Mesendoderm (in vitro differentiated cells): ENCODE measurements at regions not wholly inside any gene's neighbourhood (a gene's known extent, or its start where the extent isn't known, plus 50 kb on each side); places are given as distances from the start of the nearest gene placed in this dataset.

Experiments used
- DNase-seq: peaks from one replicate; pipeline ENCODE4 v3.0.0; 2013
- H2AK5ac ChIP-seq: 2 replicates; pipeline ENCODE4 v1.6.1; 2013; ENCODE audit warnings: low read length, inconsistent platforms
- H2BK120ac ChIP-seq: 2 replicates; pipeline ENCODE4 v1.6.1; 2013; ENCODE audit warnings: low read depth, mild to moderate bottlenecking, low read length, moderate library complexity, mixed read lengths
- H2BK15ac ChIP-seq: replicated peaks from 2 replicates; pipeline ENCODE4 v1.6.1; 2013; ENCODE audit warnings: low read depth, mild to moderate bottlenecking, moderate library complexity
- H2BK5ac ChIP-seq: 2 replicates; pipeline ENCODE4 v1.6.1; 2013; ENCODE audit warnings: low read length, inconsistent platforms
- H3K18ac ChIP-seq: 2 replicates; pipeline ENCODE4 v1.6.1; 2013; ENCODE audit warnings: mild to moderate bottlenecking, low read length, mixed read lengths
- H3K23ac ChIP-seq: one replicate; pipeline ENCODE4 v1.6.1; 2013; ENCODE audit warnings: low read length
- H3K27ac ChIP-seq: 2 replicates; pipeline ENCODE4 v1.5.1; 2013; ENCODE audit warnings: low read depth, mild to moderate bottlenecking, inconsistent platforms, low read length, moderate library complexity
- H3K27me3 ChIP-seq: 2 replicates; pipeline ENCODE4 v1.6.1; 2013; ENCODE audit warnings: low read length, control low read depth, mild to moderate bottlenecking, inconsistent platforms; ENCODE audit not compliant: insufficient read depth, poor library complexity
- H3K36me3 ChIP-seq: 2 replicates; pipeline ENCODE4 v1.6.1; 2013; ENCODE audit warnings: low read length, inconsistent platforms; ENCODE audit not compliant: control insufficient read depth, insufficient read depth
- H3K4ac ChIP-seq: one replicate; pipeline ENCODE4 v1.6.1; 2013; ENCODE audit warnings: low read depth, mild to moderate bottlenecking, low read length, moderate library complexity
- H3K4me1 ChIP-seq: 2 replicates; pipeline ENCODE4 v1.6.1; 2013; ENCODE audit warnings: low read depth, low read length, inconsistent platforms; ENCODE audit not compliant: control insufficient read depth
- H3K4me2 ChIP-seq: 2 replicates; pipeline ENCODE4 v1.6.1; 2013; ENCODE audit warnings: low read length
- H3K4me3 ChIP-seq: 2 replicates; pipeline ENCODE4 v1.5.1; 2013; ENCODE audit warnings: mild to moderate bottlenecking, low read length
- H3K56ac ChIP-seq: one replicate; pipeline ENCODE4 v1.6.1; 2013; ENCODE audit warnings: low read length
- H3K79me1 ChIP-seq: 2 replicates; pipeline ENCODE4 v1.6.1; 2013; ENCODE audit warnings: low read length, inconsistent platforms
- H3K79me2 ChIP-seq: 2 replicates; pipeline ENCODE4 v1.6.1; 2013; ENCODE audit warnings: mild to moderate bottlenecking, low read length; ENCODE audit not compliant: control insufficient read depth, insufficient read depth
- H3K9ac ChIP-seq: 2 replicates; pipeline ENCODE4 v1.6.1; 2013; ENCODE audit warnings: low read length, inconsistent platforms
- H4K5ac ChIP-seq: one replicate; pipeline ENCODE4 v1.6.1; 2013; ENCODE audit warnings: low read length
- H4K8ac ChIP-seq: one replicate; pipeline ENCODE4 v1.6.1; 2013; ENCODE audit warnings: low read depth, mild to moderate bottlenecking, control low read depth, low read length, moderate library complexity
- WGBS: extraction: QIAGEN DNeasy Blood & Tissue Kit; methylation state at CpG from one replicate; pipeline ENCODE4 v1.1.7; 2013; ENCODE audit warnings: low lambda C conversion rate, missing lambda C conversion rate; ENCODE audit not compliant: insufficient coverage; ENCODE audit errors: extremely low coverage; 5-methylcytosine and 5-hydroxymethylcytosine counted together

DNA sequence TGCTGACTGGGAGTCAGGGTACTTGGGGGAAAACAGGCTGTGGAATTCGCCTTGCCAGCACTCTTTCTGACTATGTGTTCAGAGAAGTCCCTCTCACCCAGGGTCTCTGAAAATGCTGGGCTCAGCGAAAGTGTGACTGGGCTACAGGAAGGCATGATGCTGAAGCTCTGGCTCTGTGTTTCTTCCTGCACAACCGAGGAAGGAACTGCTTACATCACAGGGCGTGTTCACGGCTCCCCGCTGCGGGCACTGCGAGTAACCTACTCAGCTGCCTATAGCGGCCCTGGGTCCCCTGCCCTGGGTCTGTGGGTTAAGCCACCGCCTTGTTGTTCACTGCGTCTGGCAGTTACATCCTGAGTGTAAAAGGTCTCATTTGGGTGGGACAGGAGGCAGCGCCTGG, 222.4 kb upstream of the IRX4 start:
- no peak for DNase-seq
- no peak overlapping the region for H3K23ac ChIP-seq
- WGBS: no CpG with 5 or more reads among the region's 12 CpGs
- H3K4me2 ChIP-seq: no peak overlapping the region
- no peaks in the 10 kb centered on the region for H3K79me1 ChIP-seq
- H4K5ac ChIP-seq: no peak overlapping the region
- H2BK15ac ChIP-seq: no peak overlapping the region
- no peak overlapping the region for H4K8ac ChIP-seq
- no peaks in the 10 kb centered on the region for H3K79me2 ChIP-seq
- no peak overlapping the region for H2BK5ac ChIP-seq
- no peak overlapping the region for H3K9ac ChIP-seq
- H3K18ac ChIP-seq: no peak overlapping the region
- no peak overlapping the region for H3K56ac ChIP-seq
- no peaks in the 10 kb centered on the region for H3K27me3 ChIP-seq
- no peak overlapping the region for H2BK120ac ChIP-seq
- no peak overlapping the region for H3K27ac ChIP-seq
- no peak overlapping the region for H3K4me3 ChIP-seq
- no peak overlapping the region for H2AK5ac ChIP-seq
- H3K4ac ChIP-seq: no peak overlapping the region
- H3K36me3 ChIP-seq: no peaks in the 10 kb centered on the region
- H3K4me1 ChIP-seq: no peaks in the 10 kb centered on the region

DNA sequence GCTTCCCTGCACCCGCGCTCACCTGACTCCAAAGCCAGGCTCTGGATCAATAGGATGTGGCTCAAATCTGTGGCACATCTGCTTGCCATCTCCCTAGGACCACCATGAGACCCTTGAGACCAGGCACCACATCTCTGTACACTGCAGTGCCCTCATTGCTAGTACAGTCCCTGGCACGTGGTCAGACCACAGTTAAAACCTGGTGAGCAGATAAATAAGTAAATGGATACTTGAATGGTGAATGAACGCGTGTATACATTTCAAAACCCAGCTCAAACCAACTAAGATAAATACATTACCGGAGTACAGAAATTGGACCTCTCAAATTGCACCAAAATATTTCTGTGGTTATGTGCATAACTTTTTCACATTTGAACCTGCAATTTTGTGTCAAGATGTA, 221.2 kb upstream of the IRX4 start:
- no peaks in the 10 kb centered on the region for H3K36me3 ChIP-seq
- H2BK120ac ChIP-seq: no peak overlapping the region
- H3K4ac ChIP-seq: no peak overlapping the region
- no peak overlapping the region for H4K8ac ChIP-seq
- no peak overlapping the region for H3K56ac ChIP-seq
- no peaks in the 10 kb centered on the region for H3K4me1 ChIP-seq
- no peak overlapping the region for H2BK5ac ChIP-seq
- no peak overlapping the region for H3K18ac ChIP-seq
- no peak overlapping the region for H2BK15ac ChIP-seq
- H4K5ac ChIP-seq: no peak overlapping the region
- no peak for DNase-seq
- H3K4me3 ChIP-seq: no peak overlapping the region
- H3K27me3 ChIP-seq: no peaks in the 10 kb centered on the region
- H3K4me2 ChIP-seq: no peak overlapping the region
- H2AK5ac ChIP-seq: no peak overlapping the region
- no peak overlapping the region for H3K27ac ChIP-seq
- no CpG with 5 or more reads among the region's 6 CpGs for WGBS
- no peaks in the 10 kb centered on the region for H3K79me1 ChIP-seq
- H3K23ac ChIP-seq: no peak overlapping the region
- H3K9ac ChIP-seq: no peak overlapping the region
- H3K79me2 ChIP-seq: no peaks in the 10 kb centered on the region

DNA sequence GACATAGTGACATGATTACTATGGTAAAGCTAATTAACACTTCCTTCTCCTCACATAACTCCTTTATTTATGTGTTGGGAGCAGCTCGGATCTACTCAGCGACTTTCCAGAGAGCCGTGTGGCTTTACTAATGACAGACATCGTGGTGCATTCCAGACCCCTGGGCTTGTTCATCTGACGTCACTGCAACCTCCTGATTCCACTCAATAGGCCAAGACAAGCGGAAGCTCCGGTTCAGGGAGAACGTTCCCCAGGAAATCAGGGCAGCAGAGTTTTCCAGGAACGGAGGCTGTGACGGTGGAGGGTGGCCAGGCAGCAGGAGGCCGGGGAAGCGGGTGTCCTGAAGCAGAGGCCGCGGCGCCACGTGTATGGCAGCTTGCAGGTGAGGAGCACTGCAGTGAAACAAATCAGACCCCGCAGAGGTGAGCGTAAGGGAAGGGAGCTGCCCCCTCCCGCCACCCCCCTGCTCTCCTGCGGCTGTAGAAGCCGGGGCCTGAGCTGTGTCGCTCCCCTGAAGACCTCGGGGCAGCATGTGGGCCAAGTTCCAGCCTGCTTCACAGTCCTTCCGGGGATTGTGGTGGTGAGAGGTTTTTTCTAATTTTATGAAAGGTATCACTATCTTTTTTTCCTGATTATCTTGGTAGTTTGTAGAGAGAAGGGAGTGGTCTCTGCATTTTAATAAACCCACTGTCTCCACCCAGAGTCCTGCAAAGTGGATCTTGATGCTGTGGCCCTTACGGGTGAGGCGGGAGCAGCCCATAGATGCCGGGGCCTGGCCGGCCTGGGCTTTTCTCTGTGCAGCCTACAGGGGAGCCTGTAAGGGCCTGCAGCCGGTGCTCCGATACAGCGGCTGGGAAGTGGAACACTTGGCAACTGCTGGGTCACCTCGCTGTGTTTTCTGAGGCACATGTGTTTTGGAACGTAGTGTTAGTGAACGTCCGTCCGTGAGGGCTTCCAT, 220.4 kb upstream of the IRX4 start:
- no peak overlapping the region for H3K4me3 ChIP-seq
- no peaks in the 10 kb centered on the region for H3K79me2 ChIP-seq
- H3K4me2 ChIP-seq: no peak overlapping the region
- H2BK120ac ChIP-seq: no peak overlapping the region
- DNase-seq: peak; percentile 3
- no peak overlapping the region for H2BK5ac ChIP-seq
- H3K4me1 ChIP-seq: no peaks in the 10 kb centered on the region
- WGBS: no CpG with 5 or more reads among the region's 36 CpGs
- H3K27me3 ChIP-seq: no peaks in the 10 kb centered on the region
- no peak overlapping the region for H3K56ac ChIP-seq
- no peaks in the 10 kb centered on the region for H3K79me1 ChIP-seq
- no peak overlapping the region for H3K18ac ChIP-seq
- no peak overlapping the region for H3K9ac ChIP-seq
- no peaks in the 10 kb centered on the region for H3K36me3 ChIP-seq
- H2BK15ac ChIP-seq: no peak overlapping the region
- H4K8ac ChIP-seq: no peak overlapping the region
- no peak overlapping the region for H4K5ac ChIP-seq
- H3K4ac ChIP-seq: no peak overlapping the region
- H3K23ac ChIP-seq: no peak overlapping the region
- H3K27ac ChIP-seq: no peak overlapping the region
- no peak overlapping the region for H2AK5ac ChIP-seq

DNA sequence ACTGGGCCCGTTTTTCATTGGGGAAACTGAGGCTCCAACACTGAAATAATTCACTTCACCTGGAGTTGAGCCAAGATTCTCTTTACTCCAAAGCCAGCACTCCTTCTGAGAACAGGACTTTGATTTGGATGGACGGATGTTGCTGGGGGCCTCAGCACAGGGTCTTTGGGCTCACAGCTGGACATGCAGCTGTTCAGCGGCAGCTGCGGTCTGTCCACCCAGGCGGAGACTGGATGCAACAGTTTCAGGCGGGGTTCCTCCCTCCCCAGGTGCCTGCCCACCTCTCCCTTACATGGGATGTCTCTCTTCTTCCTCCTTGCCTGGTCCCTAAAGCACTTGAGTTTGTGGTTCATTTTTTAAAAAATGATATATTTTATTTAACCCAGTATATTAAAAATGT, 219.0 kb upstream of the IRX4 start:
- no CpG with 5 or more reads among the region's 6 CpGs for WGBS
- DNase-seq: no peak

DNA sequence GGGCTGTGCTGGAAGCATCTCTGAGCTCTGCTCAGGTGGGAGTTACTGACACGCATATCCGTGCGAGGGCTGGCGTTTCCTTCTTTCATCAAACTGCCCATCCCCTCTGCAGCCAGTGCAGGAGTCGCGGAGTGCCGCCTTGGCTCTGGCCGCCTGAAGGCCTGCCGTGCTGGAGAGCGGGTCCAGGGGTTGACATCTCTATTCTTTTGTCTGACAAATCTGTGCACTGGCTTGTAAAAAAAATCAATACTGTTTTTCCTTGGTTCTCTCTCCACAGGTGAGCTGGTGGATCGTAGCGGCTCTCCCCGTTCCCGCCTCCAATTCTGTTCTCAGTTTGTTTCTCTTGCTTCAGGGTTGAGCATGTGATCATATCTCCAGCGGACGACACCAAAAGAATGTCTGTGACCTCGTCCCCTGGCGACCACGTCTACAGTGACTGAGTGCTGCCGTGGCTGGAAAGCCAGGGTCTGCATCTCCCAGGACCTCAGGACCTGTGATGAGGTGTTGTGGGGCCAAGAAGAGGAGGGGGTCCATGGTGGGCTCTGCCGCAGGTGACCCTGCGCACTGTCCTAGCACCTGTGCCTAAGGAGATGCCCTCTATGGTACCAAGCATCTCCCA, 214.3 kb upstream of the IRX4 start:
- Histone ChIP-seq H3K4me1 (no peaks in the 10 kb centered on the region), H3K79me2 (no peaks in the 10 kb centered on the region), H3K23ac (no peak overlapping the region), H4K5ac (no peak overlapping the region), H2AK5ac (no peak overlapping the region), H3K27ac (no peak overlapping the region), H2BK15ac (no peak overlapping the region), H3K4ac (no peak overlapping the region), H3K18ac (no peak overlapping the region), H3K27me3 (no peaks in the 10 kb centered on the region), H3K36me3 (no peaks in the 10 kb centered on the region), H4K8ac (no peak overlapping the region), H2BK120ac (no peak overlapping the region), H3K4me3 (no peak overlapping the region), H3K79me1 (no peaks in the 10 kb centered on the region), H3K4me2 (no peak overlapping the region), H3K9ac (no peak overlapping the region), H3K56ac (no peak overlapping the region), H2BK5ac (no peak overlapping the region)
- WGBS: no CpG with 5 or more reads among the region's 22 CpGs
- DNase-seq: no peak

More for the DNA sequence above, 219.0 kb upstream of the IRX4 start:
- Histone ChIP-seq H2BK5ac (no peak overlapping the region), H3K4ac (no peak overlapping the region), H3K79me1 (no peaks in the 10 kb centered on the region), H2BK120ac (no peak overlapping the region), H4K5ac (no peak overlapping the region), H3K18ac (no peak overlapping the region), H3K27me3 (no peaks in the 10 kb centered on the region), H3K27ac (no peak overlapping the region), H2AK5ac (no peak overlapping the region), H3K4me2 (no peak overlapping the region), H3K56ac (no peak overlapping the region), H3K9ac (no peak overlapping the region), H3K4me3 (no peak overlapping the region), H2BK15ac (no peak overlapping the region), H3K79me2 (no peaks in the 10 kb centered on the region), H3K36me3 (no peaks in the 10 kb centered on the region), H3K4me1 (no peaks in the 10 kb centered on the region), H3K23ac (no peak overlapping the region), H4K8ac (no peak overlapping the region)
